Suprapubic skin (tissue), 4 donors: ENCODE measurements at regions not wholly inside any gene's neighbourhood (a gene's known extent, or its start where the extent isn't known, plus 50 kb on each side); places are given as distances from the start of the nearest gene placed in this dataset.
"Not testable (repeated sequence)": the region's sequence is repeated elsewhere in the genome, so short reads cannot be mapped to it uniquely, and the experiment has no call there.

ENCODE experiments used
- DNase-seq, 2 donors: peaks; one replicate each; pipeline ENCODE4 v3.0.0-alpha.2; 2019; ENCODE audit warnings: low spot score in 2 of 2
- H3K27ac ChIP-seq: fragments of 200-600 bp; sonication (generic); one replicate; pipeline ENCODE4 v1.5.1; 2019
- H3K27me3 ChIP-seq: fragments of 200-600 bp; sonication (generic); one replicate; pipeline ENCODE4 v1.5.1; 2019
- H3K36me3 ChIP-seq: fragments of 200-600 bp; sonication (generic); one replicate; pipeline ENCODE4 v1.5.1; 2019
- H3K4me1 ChIP-seq: fragments of 200-600 bp; sonication (generic); one replicate; pipeline ENCODE4 v1.5.1; 2019
- H3K4me3 ChIP-seq: fragments of 200-600 bp; sonication (generic); one replicate; pipeline ENCODE4 v1.5.1; 2019; ENCODE audit warnings: mild to moderate bottlenecking
- H3K9me3 ChIP-seq: fragments of 200-600 bp; sonication (generic); one replicate; pipeline ENCODE4 v1.5.1; 2019
- CTCF ChIP-seq, 2 donors: fragments of 200-600 bp in 1 of 2; fragments of 450-650 bp in 1 of 2; sonication (generic) in 1 of 2; IDR thresholded peaks; one replicate each; pipeline ENCODE4 v1.5.1; 2016 to 2019; ENCODE audit warnings: antibody characterized with exemption in 2 of 2, mild to moderate bottlenecking in 1 of 2, moderate library complexity in 1 of 2
- EP300 ChIP-seq: sonication (generic); formaldehyde crosslinking; IDR thresholded peaks from one replicate; pipeline ENCODE4 v1.6.1; 2017; ENCODE audit warnings: antibody characterized with exemption
- POLR2A ChIP-seq, 2 donors: fragments of 450-650 bp; IDR thresholded peaks; one replicate each; pipeline ENCODE4 v1.6.1; 2017; ENCODE audit warnings: antibody characterized with exemption in 2 of 2, mild to moderate bottlenecking in 2 of 2, moderate library complexity in 2 of 2
- POLR2AphosphoS5 ChIP-seq, 3 donors: sonication (generic); formaldehyde crosslinking; IDR thresholded peaks; one replicate each; pipeline ENCODE4 v1.6.1; 2017; ENCODE audit warnings: antibody characterized with exemption in 3 of 3
- WGBS: methylation state at CpG from one replicate; pipeline ENCODE4 v1.1.5; 2018; 5-methylcytosine and 5-hydroxymethylcytosine counted together

- not testable (repeated sequence) for H3K4me1 ChIP-seq, H3K27ac ChIP-seq, H3K9me3 ChIP-seq, H3K4me3 ChIP-seq, DNase-seq, H3K27me3 ChIP-seq, H3K36me3 ChIP-seq
- 91% methylated on average over 2 of the region's 2 CpGs for WGBS
Measured at GRCh38 chr2:187610450-187610849, 56.2 kb upstream of the TFPI start.

GRCh38 chr2:187612857-187613256 lies 58.6 kb upstream of the TFPI start:
- Histone ChIP-seq H3K36me3 (no peaks in the 10 kb centered on the region), H3K27ac (no peak overlapping the region)

GRCh38 chr2:187614756-187615155 lies 60.5 kb upstream of the TFPI start:
- TF ChIP-seq POLR2AphosphoS5 (IDR thresholded peaks at IDR 0.05): no peak
- no peak for TF ChIP-seq EP300
- TF ChIP-seq POLR2A (IDR thresholded peaks at IDR 0.05): no peak
- TF ChIP-seq CTCF (IDR thresholded peaks at IDR 0.05): no peak
- WGBS: 67% methylated on average over 2 of the region's 2 CpGs
- no peaks in the 10 kb centered on the region for H3K4me1 ChIP-seq
- H3K36me3 ChIP-seq: no peaks in the 10 kb centered on the region
- no peak overlapping the region for H3K27ac ChIP-seq
- no peak for DNase-seq
- H3K9me3 ChIP-seq: no peaks in the 10 kb centered on the region
- H3K4me3 ChIP-seq: no peak overlapping the region
- H3K27me3 ChIP-seq: no peaks in the 10 kb centered on the region

More at GRCh38 chr2:187612857-187613256, 58.6 kb upstream of the TFPI start:
- no peak for DNase-seq
- Histone ChIP-seq H3K4me3 (no peak overlapping the region), H3K27me3 (no peaks in the 10 kb centered on the region), H3K9me3 (no peaks in the 10 kb centered on the region), H3K4me1 (no peaks in the 10 kb centered on the region)
- TF ChIP-seq POLR2A (IDR thresholded peaks at IDR 0.05): no peak
- WGBS: 52% methylated on average over 1 of the region's 1 CpG

- DNase-seq: no peak
- no peaks in the 10 kb centered on the region for H3K27me3 ChIP-seq
- no peaks in the 10 kb centered on the region for H3K4me1 ChIP-seq
- H3K4me3 ChIP-seq: no peak overlapping the region
- WGBS: 73% methylated on average over 4 of the region's 4 CpGs
- TF ChIP-seq POLR2AphosphoS5 (IDR thresholded peaks at IDR 0.05) (no peak), CTCF (IDR thresholded peaks at IDR 0.05) (no peak), EP300 (no peak)
- H3K27ac ChIP-seq: no peak overlapping the region
- no peaks in the 10 kb centered on the region for H3K36me3 ChIP-seq
- no peaks in the 10 kb centered on the region for H3K9me3 ChIP-seq
Measured at GRCh38 chr2:187615364-187615763, 61.1 kb upstream of the TFPI start.

GRCh38 chr2:187615902-187616301 lies 61.7 kb upstream of the TFPI start:
- no peak overlapping the region for H3K4me3 ChIP-seq
- DNase-seq: no peak
- 97% methylated on average over 1 of the region's 1 CpG for WGBS
- no peaks in the 10 kb centered on the region for H3K9me3 ChIP-seq
- H3K27ac ChIP-seq: no peak overlapping the region
- no peak for TF ChIP-seq CTCF (IDR thresholded peaks at IDR 0.05)
- TF ChIP-seq EP300: no peak
- TF ChIP-seq POLR2A (IDR thresholded peaks at IDR 0.05): no peak
- TF ChIP-seq POLR2AphosphoS5 (IDR thresholded peaks at IDR 0.05): no peak
- no peaks in the 10 kb centered on the region for H3K36me3 ChIP-seq
- no peaks in the 10 kb centered on the region for H3K27me3 ChIP-seq
- H3K4me1 ChIP-seq: no peaks in the 10 kb centered on the region

GRCh38 chr2:187617120-187617519 lies 62.9 kb upstream of the TFPI start:
- no peak overlapping the region for H3K27ac ChIP-seq
- H3K4me1 ChIP-seq: no peaks in the 10 kb centered on the region
- H3K4me3 ChIP-seq: no peak overlapping the region
- no peak for DNase-seq
- WGBS: 89% methylated on average over 3 of the region's 3 CpGs
- TF ChIP-seq POLR2A (IDR thresholded peaks at IDR 0.05): no peak
- no peak for TF ChIP-seq CTCF (IDR thresholded peaks at IDR 0.05)
- TF ChIP-seq EP300: no peak
- H3K9me3 ChIP-seq: no peaks in the 10 kb centered on the region
- H3K27me3 ChIP-seq: no peaks in the 10 kb centered on the region
- H3K36me3 ChIP-seq: no peaks in the 10 kb centered on the region
